ENCODE measurements at regions not wholly inside any gene's neighbourhood (a gene's known extent, or its start where the extent isn't known, plus 50 kb on each side); places are given as distances from the start of the nearest gene placed in this dataset.

GRCh38 chr2:239700686-239701345 is 300.0 kb upstream of the HDAC4 start:
- DNase-seq = no peak

- no peak for DNase-seq
Observed at GRCh38 chr2:239697399-239698164, 296.8 kb upstream of the HDAC4 start.

GRCh38 chr2:239696559-239697207 is 295.9 kb upstream of the HDAC4 start:
- no peak for DNase-seq

- DNase-seq = no peak
Observed at GRCh38 chr2:239695728-239696240, 295.0 kb upstream of the HDAC4 start.

- no peak for DNase-seq
Observed at GRCh38 chr2:239695106-239695727, 294.4 kb upstream of the HDAC4 start.

GRCh38 chr2:239694487-239694886 is 293.7 kb upstream of the HDAC4 start:
- DNase-seq = no peak

GRCh38 chr2:239693761-239694415 is 293.1 kb upstream of the HDAC4 start:
- no peak for DNase-seq

GRCh38 chr2:239693330-239693729 is 292.5 kb upstream of the HDAC4 start:
- DNase-seq = no peak

GRCh38 chr2:239692919-239693318 is 292.1 kb upstream of the HDAC4 start:
- no peak for DNase-seq

- DNase-seq = no peak
Observed at GRCh38 chr2:239692362-239692851, 291.6 kb upstream of the HDAC4 start.

GRCh38 chr2:239691720-239692119 is 290.9 kb upstream of the HDAC4 start:
- DNase-seq = no peak

GRCh38 chr2:239690651-239691631 is 290.1 kb upstream of the HDAC4 start:
- no peak for DNase-seq

- no peak for DNase-seq
Observed at GRCh38 chr2:239689985-239690384, 289.2 kb upstream of the HDAC4 start.

- no peak for DNase-seq
Observed at GRCh38 chr2:239689410-239689809, 288.6 kb upstream of the HDAC4 start.

GRCh38 chr2:239688840-239689239 is 288.0 kb upstream of the HDAC4 start:
- DNase-seq = no peak

GRCh38 chr2:239688122-239688681 is 287.4 kb upstream of the HDAC4 start:
- no peak for DNase-seq

GRCh38 chr2:239687441-239687840 is 286.6 kb upstream of the HDAC4 start:
- no peak for DNase-seq

GRCh38 chr2:239685965-239686364 is 285.1 kb upstream of the HDAC4 start:
- no peak for DNase-seq

- no peak for DNase-seq
Observed at GRCh38 chr2:239685556-239685955, 284.7 kb upstream of the HDAC4 start.

- DNase-seq = no peak
Observed at GRCh38 chr2:239684996-239685395, 284.2 kb upstream of the HDAC4 start.

- no peak for DNase-seq
Observed at GRCh38 chr2:239684271-239684810, 283.5 kb upstream of the HDAC4 start.
